GM12801 (cell line): ENCODE measurements at regions not wholly inside any gene's neighbourhood (a gene's known extent, or its start where the extent isn't known, plus 50 kb on each side); places are given as distances from the start of the nearest gene placed in this dataset.

ENCODE experiments used
- TF ChIP-seq, protein P1 (sequence below): IDR thresholded peaks from one replicate; pipeline ENCODE4 v1.5.1; 2011; ENCODE audit warnings: control low read depth; ENCODE audit not compliant: insufficient read length; ENCODE audit errors: extremely low read depth

DNA sequence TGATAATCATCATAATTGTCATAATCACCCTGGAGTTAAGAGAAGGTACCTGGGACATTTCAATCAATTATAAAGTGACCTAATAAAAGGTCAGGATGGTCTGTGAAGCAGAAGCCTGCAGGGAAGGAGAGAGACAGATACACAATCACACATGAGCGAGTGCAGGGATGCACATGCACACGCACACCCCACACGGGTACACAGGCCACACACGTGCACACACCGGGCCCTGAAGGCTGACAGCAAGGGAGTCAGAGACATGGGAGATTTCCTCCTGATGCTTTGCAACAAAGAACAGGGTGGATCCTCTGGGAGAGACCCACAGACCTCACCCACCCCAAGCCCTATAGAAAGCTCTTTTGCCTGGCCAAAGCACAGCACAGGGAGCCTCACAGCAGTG is 82.3 kb upstream of the ZC3H12A start:
- TF ChIP-seq, protein P1, sequence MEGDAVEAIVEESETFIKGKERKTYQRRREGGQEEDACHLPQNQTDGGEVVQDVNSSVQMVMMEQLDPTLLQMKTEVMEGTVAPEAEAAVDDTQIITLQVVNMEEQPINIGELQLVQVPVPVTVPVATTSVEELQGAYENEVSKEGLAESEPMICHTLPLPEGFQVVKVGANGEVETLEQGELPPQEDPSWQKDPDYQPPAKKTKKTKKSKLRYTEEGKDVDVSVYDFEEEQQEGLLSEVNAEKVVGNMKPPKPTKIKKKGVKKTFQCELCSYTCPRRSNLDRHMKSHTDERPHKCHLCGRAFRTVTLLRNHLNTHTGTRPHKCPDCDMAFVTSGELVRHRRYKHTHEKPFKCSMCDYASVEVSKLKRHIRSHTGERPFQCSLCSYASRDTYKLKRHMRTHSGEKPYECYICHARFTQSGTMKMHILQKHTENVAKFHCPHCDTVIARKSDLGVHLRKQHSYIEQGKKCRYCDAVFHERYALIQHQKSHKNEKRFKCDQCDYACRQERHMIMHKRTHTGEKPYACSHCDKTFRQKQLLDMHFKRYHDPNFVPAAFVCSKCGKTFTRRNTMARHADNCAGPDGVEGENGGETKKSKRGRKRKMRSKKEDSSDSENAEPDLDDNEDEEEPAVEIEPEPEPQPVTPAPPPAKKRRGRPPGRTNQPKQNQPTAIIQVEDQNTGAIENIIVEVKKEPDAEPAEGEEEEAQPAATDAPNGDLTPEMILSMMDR = no peak

DNA sequence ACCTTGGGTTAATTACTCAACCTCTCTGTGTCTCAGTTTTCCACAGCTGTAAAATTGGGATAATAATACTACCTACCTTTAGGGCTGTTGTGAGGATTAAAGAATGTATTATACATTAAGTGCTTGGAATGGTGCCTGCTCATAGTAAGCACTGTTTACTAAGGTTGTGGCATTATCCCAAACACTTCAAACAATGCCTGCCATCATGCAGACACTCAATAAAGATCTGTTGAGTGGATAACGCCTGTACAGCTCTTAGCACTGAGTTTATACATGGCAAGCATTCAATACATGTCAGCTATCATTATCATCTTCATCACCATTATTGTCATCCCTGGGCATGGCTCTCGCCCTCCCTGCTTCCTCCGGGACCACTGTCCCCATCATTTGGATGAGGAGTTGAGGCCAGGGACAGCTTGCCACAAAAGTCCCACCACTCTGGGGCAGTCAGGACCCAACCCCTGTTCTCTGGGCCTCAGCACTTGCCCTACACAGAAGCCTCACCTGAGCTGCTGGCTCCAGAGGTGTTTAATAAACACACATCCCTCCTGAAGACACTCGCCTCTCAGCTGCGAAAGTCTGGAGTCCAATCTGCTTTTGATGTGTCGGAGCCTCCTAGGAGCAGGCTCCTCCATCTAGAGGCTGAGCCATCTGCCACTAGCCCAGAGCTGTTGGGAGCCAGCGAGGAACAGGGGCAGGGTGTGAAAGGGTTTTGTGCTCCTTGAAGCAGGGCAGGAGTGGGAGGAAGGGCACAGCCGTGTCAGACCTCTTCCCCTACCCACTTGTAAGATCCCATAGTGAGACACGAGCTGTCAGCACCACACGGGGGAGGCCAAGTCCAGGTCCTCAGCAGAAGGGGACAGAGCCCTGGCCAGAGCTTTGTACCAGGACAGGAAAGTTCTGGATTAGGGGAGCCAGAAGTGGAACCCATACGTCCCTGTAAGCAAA is 80.9 kb upstream of the ZC3H12A start:
- TF ChIP-seq, protein P1 = no peak

DNA sequence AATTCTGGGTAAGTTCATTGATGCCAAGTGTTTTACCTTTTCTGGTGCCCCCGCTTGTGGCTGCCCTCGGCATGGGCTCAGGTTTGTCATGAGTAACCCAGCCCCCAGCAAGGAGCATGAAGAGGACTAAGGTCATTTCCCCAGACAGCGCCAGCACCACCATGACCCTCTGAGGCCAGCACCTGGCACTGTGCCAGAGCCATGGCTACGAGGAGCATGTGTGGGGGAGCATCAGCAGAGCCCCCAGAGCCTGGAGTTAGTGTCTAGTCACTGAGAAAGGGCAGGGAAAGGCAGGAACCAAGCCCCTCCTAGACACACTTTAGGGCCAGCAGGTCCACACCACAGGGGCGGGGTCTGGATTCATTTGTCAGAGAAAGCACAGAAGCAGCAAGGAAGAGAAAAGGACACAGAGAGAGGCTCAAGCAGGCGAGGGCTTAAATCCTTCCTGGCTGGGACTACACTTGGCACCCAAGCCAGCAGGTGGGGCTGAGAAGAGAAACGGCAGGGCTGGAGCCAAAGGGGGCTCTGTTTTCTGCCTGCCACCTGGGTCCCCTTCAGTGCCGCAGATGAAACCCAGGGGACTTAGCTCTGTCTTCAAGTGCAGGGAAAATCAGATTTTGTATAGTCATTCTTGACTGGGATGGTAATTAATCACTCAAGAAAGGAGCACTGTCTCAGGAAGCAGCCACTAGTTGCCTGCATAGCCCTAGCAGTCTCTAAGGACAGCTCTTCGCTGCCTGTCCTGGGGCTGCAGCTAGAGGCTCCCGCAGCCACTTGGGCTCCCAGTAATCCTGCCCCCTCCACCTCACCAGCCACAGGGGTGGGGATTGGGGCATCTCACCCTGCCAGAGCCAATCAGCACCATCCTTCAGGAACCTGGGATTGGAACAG is 79.6 kb upstream of the ZC3H12A start:
- TF ChIP-seq, protein P1 = no peak

DNA sequence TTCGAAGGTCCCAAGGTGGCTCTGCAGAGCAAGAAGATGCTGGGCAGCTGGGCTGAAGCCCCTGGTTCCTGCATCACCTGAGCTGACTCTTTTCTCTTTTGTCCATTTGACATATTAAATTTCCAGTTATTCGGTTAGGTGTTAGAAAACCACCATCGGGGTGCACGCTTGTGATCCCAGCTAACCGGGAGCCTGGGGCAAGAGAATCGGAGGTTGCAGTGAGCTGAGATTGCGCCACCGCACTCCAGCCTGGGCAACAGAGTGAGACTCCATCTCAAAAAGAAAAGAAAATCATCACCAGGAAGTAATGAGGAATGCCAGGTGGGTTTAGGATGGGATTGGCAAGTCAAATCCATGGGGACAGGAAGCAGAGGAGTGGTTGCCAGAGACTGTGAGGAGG is 76.3 kb upstream of the ZC3H12A start:
- TF ChIP-seq, protein P1 = no peak

DNA sequence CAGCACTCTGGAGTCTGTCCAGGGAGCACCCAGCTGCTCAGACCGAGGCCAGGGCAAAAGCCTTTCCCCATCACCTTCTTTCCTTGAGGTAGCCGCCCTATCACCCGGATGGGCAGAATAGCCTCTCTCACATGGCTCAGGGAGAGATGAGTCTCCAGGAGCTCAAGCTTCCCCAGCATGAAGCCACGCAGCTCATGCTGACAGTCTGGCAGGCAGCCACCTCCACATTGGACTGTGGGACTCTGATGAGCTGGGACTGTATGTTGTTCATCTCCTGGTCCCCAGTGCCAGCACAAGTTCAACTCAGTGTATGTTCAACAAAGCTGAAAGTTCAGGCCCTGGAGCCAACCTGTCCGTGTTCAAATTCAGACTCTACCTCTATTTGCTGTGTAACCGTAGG is 75.2 kb upstream of the ZC3H12A start:
- TF ChIP-seq, protein P1 = no peak

DNA sequence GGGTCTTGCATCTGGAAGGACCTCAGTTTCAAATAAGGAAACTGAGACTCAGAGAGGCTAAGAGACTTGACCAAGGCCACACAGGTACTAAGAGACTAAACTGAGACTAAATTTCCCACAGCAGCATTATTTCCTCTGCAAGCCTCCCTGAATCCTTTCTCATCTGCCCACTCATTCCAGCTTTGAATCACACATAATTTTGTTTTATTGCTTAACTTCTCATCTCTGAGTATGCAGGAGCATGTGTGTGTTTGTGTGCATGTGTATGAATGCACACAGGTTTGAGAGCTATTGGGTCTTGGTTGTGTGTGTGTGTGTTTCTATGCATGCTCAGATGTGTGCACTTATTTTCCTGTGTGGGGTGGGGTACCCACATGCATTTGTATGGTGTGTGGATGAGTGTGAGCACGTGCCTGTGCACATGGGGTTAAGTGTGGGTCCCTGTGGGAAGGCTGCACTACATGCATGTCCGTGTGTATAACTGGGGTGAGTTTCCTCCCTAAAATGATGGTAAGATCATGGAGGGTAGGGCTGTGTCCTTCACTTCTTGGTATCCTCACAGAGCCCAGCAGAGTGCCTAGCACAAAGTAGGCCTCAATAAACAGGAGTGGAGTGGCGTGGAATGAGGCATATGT is 74.4 kb upstream of the ZC3H12A start:
- TF ChIP-seq, protein P1 = no peak
